ENCODE measurements at regions not wholly inside any gene's neighbourhood (a gene's known extent, or its start where the extent isn't known, plus 50 kb on each side); places are given as distances from the start of the nearest gene placed in this dataset.

DNA sequence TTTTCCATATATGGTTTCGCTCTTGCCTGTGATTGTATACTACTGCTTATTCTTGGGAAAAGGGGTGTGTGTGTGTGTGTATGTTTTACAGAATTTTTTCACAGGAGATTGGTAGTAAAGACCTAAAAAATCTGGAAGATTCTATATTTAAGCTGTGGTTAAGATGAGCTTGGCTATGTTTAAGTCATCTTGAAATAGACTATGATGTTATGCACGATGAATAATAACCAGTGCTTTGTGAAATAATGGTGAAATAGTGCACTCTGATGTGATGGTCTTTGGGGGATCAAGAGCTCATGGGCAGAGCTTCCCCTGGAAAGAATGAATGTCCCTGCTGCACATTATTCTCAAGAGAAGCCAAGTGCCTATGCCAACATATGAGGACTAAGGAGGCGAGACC lies 301.0 kb downstream of the ACTL7B start:
- Histone ChIP-seq H3K9ac (replicated peaks; ENCODE audit: extremely low read depth, insufficient read depth, low read length) (no peak overlapping the region), H3K27me3 (ENCODE audit: control insufficient read depth in 2 of 2, insufficient read depth in 2 of 2, low read length in 2 of 2) (no peaks in the 10 kb centered on the region), H4K20me1 (replicated peaks; ENCODE audit: control insufficient read depth, extremely low read depth, insufficient read depth, low read length) (no peaks in the 10 kb centered on the region), H2AFZ (ENCODE audit: low read depth, low read length) (no peak overlapping the region), H3K9me3 (replicated peaks; ENCODE audit: control insufficient read depth, insufficient read depth, low read length) (no peaks in the 10 kb centered on the region), H3K4me1 (ENCODE audit: control insufficient read depth, extremely low read depth, insufficient read depth, low read length) (no peaks in the 10 kb centered on the region), H3K9me1 (replicated peaks; ENCODE audit: control insufficient read depth, extremely low read depth, insufficient read depth, low read length) (no peaks in the 10 kb centered on the region), H3K79me2 (ENCODE audit: control insufficient read depth, insufficient read depth, low read length) (no peaks in the 10 kb centered on the region), H3K36me3 (ENCODE audit: control insufficient read depth in 2 of 2, extremely low read depth in 1 of 2, insufficient read depth in 2 of 2, low read length in 2 of 2) (no peaks in the 10 kb centered on the region), H3K27ac (ENCODE audit: insufficient read depth, low read depth, low read length) (no peak overlapping the region), H3K4me3 (replicated peaks in 1 of 3; ENCODE audit: insufficient read depth in 1 of 3, low read depth in 1 of 3, low read length in 3 of 3) (no peak overlapping the region), H3K4me2 (ENCODE audit: insufficient read depth, low read length) (no peak overlapping the region)
- CTCF ChIA-PET = interaction anchor here (1.2 to 1.3 kb wide), 2 partner anchors 11 to 1067 kb away, joined by 3 read pairs; no protein-coding TSS in a partner anchor
- intact Hi-C loops (cut with micrococcal nuclease) (no loop called here), dilution Hi-C loops (cut with MboI; ENCODE audit: extremely low pct_ligation_motif_present, low sequenced_read_pairs) (no loop called here)
- POLR2A ChIA-PET = no interaction called here
- no peak for TF ChIP-seq MYC (IDR thresholded peaks at IDR 0.05; ENCODE audit: low read depth, low read length)
- TF ChIP-seq POLR2AphosphoS5 (IDR thresholded peaks at IDR 0.05; ENCODE audit: insufficient read depth, low read depth, low read length) = no peak
- TF ChIP-seq GATA2 (IDR thresholded peaks at IDR 0.05; ENCODE audit: insufficient read depth, insufficient read length, low read depth, low read length) = no peak
- TF ChIP-seq FOS (IDR thresholded peaks at IDR 0.05; ENCODE audit: borderline replicate concordance, insufficient read depth, low read length) = no peak
- no peak for TF ChIP-seq EZH2 (IDR thresholded peaks at IDR 0.05; ENCODE audit: borderline replicate concordance, low read depth, low read length, severe bottlenecking)
- TF ChIP-seq, protein P1, sequence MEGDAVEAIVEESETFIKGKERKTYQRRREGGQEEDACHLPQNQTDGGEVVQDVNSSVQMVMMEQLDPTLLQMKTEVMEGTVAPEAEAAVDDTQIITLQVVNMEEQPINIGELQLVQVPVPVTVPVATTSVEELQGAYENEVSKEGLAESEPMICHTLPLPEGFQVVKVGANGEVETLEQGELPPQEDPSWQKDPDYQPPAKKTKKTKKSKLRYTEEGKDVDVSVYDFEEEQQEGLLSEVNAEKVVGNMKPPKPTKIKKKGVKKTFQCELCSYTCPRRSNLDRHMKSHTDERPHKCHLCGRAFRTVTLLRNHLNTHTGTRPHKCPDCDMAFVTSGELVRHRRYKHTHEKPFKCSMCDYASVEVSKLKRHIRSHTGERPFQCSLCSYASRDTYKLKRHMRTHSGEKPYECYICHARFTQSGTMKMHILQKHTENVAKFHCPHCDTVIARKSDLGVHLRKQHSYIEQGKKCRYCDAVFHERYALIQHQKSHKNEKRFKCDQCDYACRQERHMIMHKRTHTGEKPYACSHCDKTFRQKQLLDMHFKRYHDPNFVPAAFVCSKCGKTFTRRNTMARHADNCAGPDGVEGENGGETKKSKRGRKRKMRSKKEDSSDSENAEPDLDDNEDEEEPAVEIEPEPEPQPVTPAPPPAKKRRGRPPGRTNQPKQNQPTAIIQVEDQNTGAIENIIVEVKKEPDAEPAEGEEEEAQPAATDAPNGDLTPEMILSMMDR (IDR thresholded peaks at IDR 0.05; ENCODE audit: extremely low read depth in 1 of 2, insufficient read depth in 1 of 2, low read depth in 1 of 2, low read length in 2 of 2) = no peak
- TF ChIP-seq, protein P2, sequence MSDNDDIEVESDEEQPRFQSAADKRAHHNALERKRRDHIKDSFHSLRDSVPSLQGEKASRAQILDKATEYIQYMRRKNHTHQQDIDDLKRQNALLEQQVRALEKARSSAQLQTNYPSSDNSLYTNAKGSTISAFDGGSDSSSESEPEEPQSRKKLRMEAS (IDR thresholded peaks at IDR 0.05; ENCODE audit: insufficient read depth, insufficient read length) = no peak
- no peak for TF ChIP-seq POLR2A (IDR thresholded peaks at IDR 0.05; ENCODE audit: low read depth, low read length)
- TF ChIP-seq JUN (IDR thresholded peaks at IDR 0.05; ENCODE audit: borderline replicate concordance, insufficient read depth, insufficient read length, low read depth) = no peak
- DNase-seq (ENCODE audit: low read depth, low spot score) = no peak
- FAIRE-seq = no peak
- no TSS peak for BruUV-seq (replicated peaks)

All from endothelial cell of umbilical vein (primary cell).